C4-2B (cell line): ENCODE measurements at regions not wholly inside any gene's neighbourhood (a gene's known extent, or its start where the extent isn't known, plus 50 kb on each side); places are given as distances from the start of the nearest gene placed in this dataset.

ENCODE experiments used
- H3K27ac ChIP-seq: fragments of 450-650 bp; 2 replicates; pipeline ENCODE4 v1.5.1; 2017
- CTCF ChIP-seq: fragments of 450-650 bp; conservative IDR thresholded peaks from 2 replicates; pipeline ENCODE4 v1.5.1; 2017; ENCODE audit warnings: mild to moderate bottlenecking
- ZFX ChIP-seq: fragments of 450-650 bp; IDR thresholded peaks from 2 replicates; pipeline ENCODE4 v1.6.1; 2017

GRCh38 chr11:112516261-112516660 lies 255.6 kb upstream of the PLET1 start:
- no peak for TF ChIP-seq CTCF
- no peak overlapping the region for H3K27ac ChIP-seq

- TF ChIP-seq ZFX (no peak), CTCF (no peak)
- H3K27ac ChIP-seq: no peak overlapping the region
Observed at GRCh38 chr11:112516755-112517154, 256.1 kb upstream of the PLET1 start.

DNA sequence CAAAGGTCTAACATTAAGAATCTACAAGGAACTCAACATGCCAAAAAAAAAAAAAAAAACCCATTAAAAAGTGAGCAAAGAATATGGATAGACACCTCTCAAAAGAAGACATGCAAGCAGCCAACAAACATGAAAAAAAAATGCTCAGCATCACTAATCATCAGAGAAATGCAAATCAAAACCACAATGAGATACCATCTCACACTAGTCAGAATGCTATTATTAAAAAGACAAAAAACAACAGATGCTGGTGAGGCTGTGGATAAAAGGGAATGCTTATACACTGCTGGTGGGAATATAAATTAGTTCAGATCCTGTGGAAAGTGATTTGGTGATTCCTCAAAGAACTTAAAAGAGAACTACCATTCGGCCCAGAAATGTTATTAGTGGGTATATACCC lies 257.7 kb upstream of the PLET1 start:
- TF ChIP-seq CTCF (no peak), ZFX (no peak)
- no peak overlapping the region for H3K27ac ChIP-seq

DNA sequence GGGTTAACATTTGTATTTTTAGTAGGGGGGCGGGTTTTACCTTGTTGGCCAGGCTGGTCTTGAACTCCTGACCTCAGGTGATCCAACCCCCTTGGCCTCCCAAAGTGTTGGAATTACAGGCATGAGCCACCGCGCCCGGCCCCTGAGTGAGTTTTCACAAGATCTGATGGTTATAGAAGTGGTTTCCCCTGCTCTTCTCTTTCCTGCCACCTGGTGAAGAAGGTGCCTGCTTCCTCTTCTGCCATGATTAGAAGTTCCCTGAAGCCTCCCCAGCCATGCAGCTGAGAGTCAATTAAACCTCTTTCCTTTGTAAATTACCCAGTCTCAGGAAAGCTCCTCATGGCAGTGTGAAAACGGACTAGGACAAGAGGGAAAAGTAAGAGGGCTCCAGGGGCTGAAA lies 259.1 kb upstream of the PLET1 start:
- H3K27ac ChIP-seq: no peak overlapping the region
- TF ChIP-seq CTCF (no peak), ZFX (no peak)

DNA sequence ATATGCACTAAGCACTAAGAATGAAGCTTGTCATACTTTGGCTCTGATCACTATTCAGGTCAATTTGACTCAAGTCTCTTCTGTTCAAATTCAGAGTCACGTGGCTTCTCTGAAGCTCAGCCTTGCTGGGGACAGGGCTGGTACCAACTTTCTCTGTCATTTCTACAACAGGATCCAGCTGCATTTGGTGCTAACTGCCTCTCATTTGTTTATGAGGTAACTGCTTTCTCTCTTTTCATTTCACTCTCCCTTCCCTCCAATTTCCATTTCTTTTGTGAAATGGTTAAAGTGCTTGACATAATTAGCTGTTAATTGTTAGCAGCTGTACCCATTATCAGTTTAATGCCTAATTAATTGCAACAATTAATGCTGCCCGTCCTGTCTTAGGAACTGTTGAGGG lies 259.7 kb upstream of the PLET1 start:
- H3K27ac ChIP-seq: no peak overlapping the region
- no peak for TF ChIP-seq ZFX
- TF ChIP-seq CTCF: no peak

GRCh38 chr11:112522536-112522935 lies 261.9 kb upstream of the PLET1 start:
- H3K27ac ChIP-seq: no peak overlapping the region
- TF ChIP-seq CTCF (no peak), ZFX (no peak)

- no peak overlapping the region for H3K27ac ChIP-seq
Observed at GRCh38 chr11:112523031-112523430, 262.4 kb upstream of the PLET1 start.

More at GRCh38 chr11:112523031-112523430, 262.4 kb upstream of the PLET1 start:
- no peak for TF ChIP-seq CTCF
- TF ChIP-seq ZFX: no peak
